Trophoblast cell (in vitro differentiated cells and primary cell): ENCODE measurements at regions not wholly inside any gene's neighbourhood (a gene's known extent, or its start where the extent isn't known, plus 50 kb on each side); places are given as distances from the start of the nearest gene placed in this dataset.

Experiments used
- DNase-seq, 2 donors: peaks; one replicate each; pipeline ENCODE4 v3.0.0-alpha.2; 2016
- H2AFZ ChIP-seq: 2 replicates; pipeline ENCODE4 v1.6.1; 2013; ENCODE audit warnings: low read length, moderate library complexity, mild to moderate bottlenecking; ENCODE audit not compliant: insufficient read depth, poor library complexity
- H2AK5ac ChIP-seq: 2 replicates; pipeline ENCODE4 v1.6.1; 2013; ENCODE audit warnings: mild to moderate bottlenecking, low read length
- H2BK120ac ChIP-seq: 2 replicates; pipeline ENCODE4 v1.6.1; 2013; ENCODE audit warnings: low read length, mild to moderate bottlenecking, moderate library complexity; ENCODE audit not compliant: insufficient read depth, poor library complexity
- H2BK12ac ChIP-seq: 2 replicates; pipeline ENCODE4 v1.6.1; 2013; ENCODE audit warnings: mild to moderate bottlenecking, low read length, moderate library complexity
- H2BK5ac ChIP-seq: 2 replicates; pipeline ENCODE4 v1.6.1; 2013; ENCODE audit warnings: low read length, low read depth, moderate library complexity, mild to moderate bottlenecking; ENCODE audit not compliant: poor library complexity
- H3K14ac ChIP-seq: 2 replicates; pipeline ENCODE4 v1.6.1; 2013; ENCODE audit warnings: mild to moderate bottlenecking, low read length
- H3K18ac ChIP-seq: 2 replicates; pipeline ENCODE4 v1.6.1; 2013; ENCODE audit warnings: mild to moderate bottlenecking, low read length
- H3K23ac ChIP-seq: 2 replicates; pipeline ENCODE4 v1.6.1; 2013; ENCODE audit warnings: low read length
- H3K27ac ChIP-seq: 2 replicates; pipeline ENCODE4 v1.5.1; 2013; ENCODE audit warnings: low read depth, mild to moderate bottlenecking, inconsistent platforms, low read length, moderate library complexity
- H3K27me3 ChIP-seq: 2 replicates; pipeline ENCODE4 v1.6.1; 2013; ENCODE audit warnings: inconsistent platforms, mild to moderate bottlenecking, low read length, moderate library complexity; ENCODE audit not compliant: insufficient read depth
- H3K36me3 ChIP-seq, 2 experiments: 1 replicate in 1 of 2; 2 replicates in 1 of 2; pipeline ENCODE4 v1.6.1; 2013; ENCODE audit warnings: low read length in 2 of 2, mild to moderate bottlenecking in 2 of 2, moderate library complexity in 1 of 2; ENCODE audit not compliant: insufficient read depth in 2 of 2, control insufficient read depth in 1 of 2
- H3K4ac ChIP-seq: 2 replicates; pipeline ENCODE4 v1.6.1; 2013; ENCODE audit warnings: low read depth, mild to moderate bottlenecking, low read length, moderate library complexity
- H3K4me1 ChIP-seq, 2 experiments: 1 replicate in 1 of 2; 2 replicates in 1 of 2; pipeline ENCODE4 v1.6.1; 2013; ENCODE audit warnings: low read length in 2 of 2, mild to moderate bottlenecking in 2 of 2, moderate library complexity in 1 of 2; ENCODE audit not compliant: insufficient read depth in 2 of 2, control insufficient read depth in 1 of 2
- H3K4me2 ChIP-seq: 2 replicates; pipeline ENCODE4 v1.6.1; 2013; ENCODE audit warnings: inconsistent platforms, mild to moderate bottlenecking, low read length, moderate library complexity
- H3K4me3 ChIP-seq: 2 replicates; pipeline ENCODE4 v1.5.1; 2013; ENCODE audit warnings: mild to moderate bottlenecking, low read depth, low read length, inconsistent platforms
- H3K79me1 ChIP-seq: one replicate; pipeline ENCODE4 v1.6.1; 2013; ENCODE audit warnings: low read length
- H3K79me2 ChIP-seq: 2 replicates; pipeline ENCODE4 v1.6.1; 2013; ENCODE audit warnings: low read length, mild to moderate bottlenecking; ENCODE audit not compliant: control insufficient read depth, insufficient read depth, poor library complexity
- H3K9ac ChIP-seq: 2 replicates; pipeline ENCODE4 v1.6.1; 2013; ENCODE audit warnings: mild to moderate bottlenecking, low read length
- H3K9me3 ChIP-seq: 2 replicates; pipeline ENCODE4 v1.6.1; 2013; ENCODE audit warnings: low read depth, mild to moderate bottlenecking, control low read depth, inconsistent platforms, low read length; ENCODE audit not compliant: insufficient read depth
- H4K12ac ChIP-seq: 2 replicates; pipeline ENCODE4 v1.6.1; 2013; ENCODE audit warnings: low read depth, mild to moderate bottlenecking, low read length, moderate library complexity
- H4K8ac ChIP-seq: 2 replicates; pipeline ENCODE4 v1.6.1; 2013; ENCODE audit warnings: low read depth, mild to moderate bottlenecking, low read length, moderate library complexity
- H4K91ac ChIP-seq: one replicate; pipeline ENCODE4 v1.6.1; 2013; ENCODE audit warnings: low read depth, mild to moderate bottlenecking, low read length, moderate library complexity
- WGBS: extraction: QIAGEN DNeasy Blood & Tissue Kit; methylation state at CpG from one replicate; pipeline ENCODE4 v1.1.7; 2013; ENCODE audit warnings: missing lambda C conversion rate; ENCODE audit not compliant: insufficient read length, insufficient coverage; ENCODE audit errors: extremely low coverage; 5-methylcytosine and 5-hydroxymethylcytosine counted together

DNA sequence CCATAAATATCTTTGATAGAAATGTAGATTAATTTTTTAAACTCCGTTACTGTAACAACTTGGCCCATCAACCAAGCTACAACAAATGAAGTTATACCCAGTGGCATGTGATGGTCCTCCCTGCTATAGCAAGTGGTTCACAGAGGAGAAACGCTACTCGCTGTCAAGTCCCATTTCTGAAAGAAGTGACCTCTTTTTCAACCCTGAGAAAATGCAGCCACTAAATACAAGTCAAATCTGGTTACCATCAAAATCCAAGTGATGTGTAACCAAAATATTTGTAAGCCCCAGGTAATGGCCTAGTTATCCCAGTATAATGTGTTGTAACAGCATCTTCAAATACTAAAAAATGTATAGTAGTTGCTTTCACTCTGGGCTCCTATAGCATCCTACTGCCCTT is 151.8 kb downstream of the MIS18A start:
- peaks cover 5% of the 10 kb centered on the region for H3K9me3 ChIP-seq
- no peak overlapping the region for H3K4me3 ChIP-seq
- no peak overlapping the region for H3K27ac ChIP-seq
- H3K4ac ChIP-seq: no peak overlapping the region
- no peak for DNase-seq
- no peak overlapping the region for H4K91ac ChIP-seq
- no peaks in the 10 kb centered on the region for H3K27me3 ChIP-seq
- no peak overlapping the region for H2BK120ac ChIP-seq
- no peak overlapping the region for H4K12ac ChIP-seq
- no peak overlapping the region for H2AK5ac ChIP-seq
- H3K79me2 ChIP-seq: no peaks in the 10 kb centered on the region
- H3K79me1 ChIP-seq: no peaks in the 10 kb centered on the region
- H2BK12ac ChIP-seq: no peak overlapping the region
- no peak overlapping the region for H4K8ac ChIP-seq
- WGBS: no CpG with 5 or more reads among the region's 3 CpGs
- H2AFZ ChIP-seq: no peak overlapping the region
- no peak overlapping the region for H3K23ac ChIP-seq
- H3K9ac ChIP-seq: no peak overlapping the region
- no peak overlapping the region for H3K18ac ChIP-seq
- H3K36me3 ChIP-seq: no peaks in the 10 kb centered on the region
- peaks cover 1 to 5% of the 10 kb centered on the region in 2 experiments for H3K4me1 ChIP-seq
- H3K4me2 ChIP-seq: no peak overlapping the region
- no peak overlapping the region for H3K14ac ChIP-seq
- no peak overlapping the region for H2BK5ac ChIP-seq

DNA sequence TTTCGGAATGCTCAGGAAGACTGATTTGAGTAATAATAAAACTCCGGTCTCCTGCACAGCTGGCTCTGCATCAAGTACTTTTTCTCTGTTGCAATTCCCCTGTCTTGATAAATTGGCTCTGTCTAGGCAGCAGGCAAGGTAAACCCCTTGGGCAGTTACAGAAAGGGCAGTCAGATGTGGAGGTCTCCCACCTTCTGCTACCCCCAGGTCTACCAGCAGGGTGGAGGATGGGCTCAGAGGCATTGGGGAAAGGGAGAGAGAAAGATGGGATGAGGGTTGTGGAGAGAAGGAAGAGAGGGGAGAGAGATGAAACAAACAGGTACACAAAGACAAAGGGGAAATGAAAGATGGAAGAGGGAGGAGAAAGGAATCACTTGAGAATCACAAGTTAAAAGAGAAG is 156.8 kb downstream of the MIS18A start:
- no peak overlapping the region for H4K91ac ChIP-seq
- H3K36me3 ChIP-seq: no peaks in the 10 kb centered on the region
- H3K79me1 ChIP-seq: no peaks in the 10 kb centered on the region
- no peak overlapping the region for H3K4me2 ChIP-seq
- no peak overlapping the region for H4K8ac ChIP-seq
- no peak overlapping the region for H2BK5ac ChIP-seq
- H2BK120ac ChIP-seq: no peak overlapping the region
- no peak overlapping the region for H2AFZ ChIP-seq
- H3K27ac ChIP-seq: no peak overlapping the region
- no peak overlapping the region for H3K4ac ChIP-seq
- no peaks in the 10 kb centered on the region for H3K27me3 ChIP-seq
- H3K23ac ChIP-seq: no peak overlapping the region
- no peak overlapping the region for H3K18ac ChIP-seq
- no peak overlapping the region for H3K4me3 ChIP-seq
- no peak overlapping the region for H2AK5ac ChIP-seq
- H3K9ac ChIP-seq: no peak overlapping the region
- peaks cover 5% of the 10 kb centered on the region for H3K9me3 ChIP-seq
- peaks cover 0 to 2% of the 10 kb centered on the region in 2 experiments for H3K4me1 ChIP-seq
- DNase-seq: no peak
- no CpG with 5 or more reads among the region's 2 CpGs for WGBS
- no peak overlapping the region for H3K14ac ChIP-seq
- no peak overlapping the region for H4K12ac ChIP-seq
- H2BK12ac ChIP-seq: no peak overlapping the region
- H3K79me2 ChIP-seq: no peaks in the 10 kb centered on the region

- Histone ChIP-seq H2BK12ac (no peak overlapping the region), H2BK120ac (no peak overlapping the region), H3K4me2 (no peak overlapping the region), H3K4me3 (no peak overlapping the region), H3K79me2 (no peaks in the 10 kb centered on the region), H3K4ac (no peak overlapping the region), H2AK5ac (no peak overlapping the region), H3K14ac (no peak overlapping the region), H3K9ac (no peak overlapping the region), H3K79me1 (no peaks in the 10 kb centered on the region), H3K18ac (no peak overlapping the region), H4K8ac (no peak overlapping the region), H4K91ac (no peak overlapping the region), H3K27me3 (no peaks in the 10 kb centered on the region), H3K9me3 (peaks cover 5% of the 10 kb centered on the region), H2AFZ (no peak overlapping the region), H3K4me1 (peaks cover 0 to 2% of the 10 kb centered on the region in 2 experiments), H3K27ac (no peak overlapping the region), H3K23ac (no peak overlapping the region), H2BK5ac (no peak overlapping the region), H3K36me3 (no peaks in the 10 kb centered on the region), H4K12ac (no peak overlapping the region)
- WGBS: no CpG with 5 or more reads among the region's 3 CpGs
- DNase-seq: no peak
Measured at GRCh38 chr21:32120230-32120629, 158.6 kb downstream of the MIS18A start.

- Histone ChIP-seq H2BK5ac (no peak overlapping the region), H3K79me2 (no peaks in the 10 kb centered on the region), H4K12ac (no peak overlapping the region), H3K4me3 (no peak overlapping the region), H3K9ac (no peak overlapping the region), H3K79me1 (no peaks in the 10 kb centered on the region), H4K91ac (no peak overlapping the region), H2BK120ac (no peak overlapping the region), H3K14ac (no peak overlapping the region), H3K27me3 (no peaks in the 10 kb centered on the region), H3K27ac (no peak overlapping the region), H3K23ac (no peak overlapping the region), H3K36me3 (no peaks in the 10 kb centered on the region), H3K9me3 (peaks cover 5% of the 10 kb centered on the region), H2AFZ (no peak overlapping the region), H3K4ac (no peak overlapping the region), H2BK12ac (no peak overlapping the region), H3K18ac (no peak overlapping the region), H3K4me2 (no peak overlapping the region), H4K8ac (no peak overlapping the region), H3K4me1 (peaks cover 0 to 2% of the 10 kb centered on the region in 2 experiments), H2AK5ac (no peak overlapping the region)
- no CpG with 5 or more reads among the region's 1 CpG for WGBS
- DNase-seq: no peak
Measured at GRCh38 chr21:32119811-32120210, 159.0 kb downstream of the MIS18A start.
